ENCODE measurements at regions not wholly inside any gene's neighbourhood (a gene's known extent, or its start where the extent isn't known, plus 50 kb on each side); places are given as distances from the start of the nearest gene placed in this dataset.

DNA sequence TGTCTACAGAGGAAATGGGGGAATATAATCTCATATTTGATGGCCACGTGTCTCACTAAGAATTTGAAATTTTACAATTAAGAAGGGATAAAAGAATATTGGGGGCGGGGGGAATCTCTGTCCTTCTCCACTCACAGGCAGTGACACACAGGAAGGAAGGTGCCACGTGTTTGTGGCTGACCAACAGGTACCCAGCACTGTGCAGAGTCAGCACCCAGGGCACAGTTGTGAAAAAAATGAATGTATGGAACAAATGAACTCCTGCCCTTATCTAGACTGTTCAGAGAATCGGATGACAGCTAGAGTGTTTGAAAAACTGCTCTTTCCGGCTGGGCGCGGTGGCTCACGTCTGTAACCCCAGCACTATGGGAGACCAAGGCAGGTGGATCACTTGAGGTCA lies 317.0 kb upstream of the MYT1L start:
- no peak for ATAC-seq

DNA sequence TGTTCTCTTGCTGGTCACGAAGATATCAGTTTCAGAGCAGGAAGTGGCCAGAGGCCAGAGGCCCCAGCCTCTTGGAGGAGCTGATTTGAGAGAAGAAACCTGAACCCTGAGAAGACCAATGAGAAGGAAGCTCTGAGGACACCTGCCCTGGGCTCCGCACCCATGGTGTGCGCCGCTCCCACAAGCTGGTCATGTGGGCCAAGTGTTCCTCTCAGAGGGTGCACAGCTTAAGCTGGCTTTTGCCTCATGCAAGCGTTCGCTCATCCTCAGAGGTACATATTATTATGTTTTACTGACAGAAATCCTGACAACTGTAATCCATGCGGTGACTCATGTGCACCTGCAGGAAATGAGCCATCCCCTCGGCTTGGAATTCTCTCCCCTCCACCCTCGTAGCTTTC lies 316.1 kb upstream of the MYT1L start:
- TF ChIP-seq ZFP30 (CRISPR knock-in tag; IDR thresholded peaks at IDR 0.05) = no peak
- no peak for TF ChIP-seq ZC3H10 (CRISPR knock-in tag; IDR thresholded peaks at IDR 0.05)
- TF ChIP-seq BACH2 (CRISPR knock-in tag; IDR thresholded peaks at IDR 0.05; ENCODE audit: borderline replicate concordance) = no peak
- no peak for TF ChIP-seq TCF4 (CRISPR knock-in tag; IDR thresholded peaks at IDR 0.05; ENCODE audit: borderline replicate concordance)
- TF ChIP-seq PPARA (CRISPR knock-in tag; IDR thresholded peaks at IDR 0.05; ENCODE audit: borderline replicate concordance) = no peak
- no peak for TF ChIP-seq ZNF8 (CRISPR knock-in tag; IDR thresholded peaks at IDR 0.05)
- TF ChIP-seq, protein P1, sequence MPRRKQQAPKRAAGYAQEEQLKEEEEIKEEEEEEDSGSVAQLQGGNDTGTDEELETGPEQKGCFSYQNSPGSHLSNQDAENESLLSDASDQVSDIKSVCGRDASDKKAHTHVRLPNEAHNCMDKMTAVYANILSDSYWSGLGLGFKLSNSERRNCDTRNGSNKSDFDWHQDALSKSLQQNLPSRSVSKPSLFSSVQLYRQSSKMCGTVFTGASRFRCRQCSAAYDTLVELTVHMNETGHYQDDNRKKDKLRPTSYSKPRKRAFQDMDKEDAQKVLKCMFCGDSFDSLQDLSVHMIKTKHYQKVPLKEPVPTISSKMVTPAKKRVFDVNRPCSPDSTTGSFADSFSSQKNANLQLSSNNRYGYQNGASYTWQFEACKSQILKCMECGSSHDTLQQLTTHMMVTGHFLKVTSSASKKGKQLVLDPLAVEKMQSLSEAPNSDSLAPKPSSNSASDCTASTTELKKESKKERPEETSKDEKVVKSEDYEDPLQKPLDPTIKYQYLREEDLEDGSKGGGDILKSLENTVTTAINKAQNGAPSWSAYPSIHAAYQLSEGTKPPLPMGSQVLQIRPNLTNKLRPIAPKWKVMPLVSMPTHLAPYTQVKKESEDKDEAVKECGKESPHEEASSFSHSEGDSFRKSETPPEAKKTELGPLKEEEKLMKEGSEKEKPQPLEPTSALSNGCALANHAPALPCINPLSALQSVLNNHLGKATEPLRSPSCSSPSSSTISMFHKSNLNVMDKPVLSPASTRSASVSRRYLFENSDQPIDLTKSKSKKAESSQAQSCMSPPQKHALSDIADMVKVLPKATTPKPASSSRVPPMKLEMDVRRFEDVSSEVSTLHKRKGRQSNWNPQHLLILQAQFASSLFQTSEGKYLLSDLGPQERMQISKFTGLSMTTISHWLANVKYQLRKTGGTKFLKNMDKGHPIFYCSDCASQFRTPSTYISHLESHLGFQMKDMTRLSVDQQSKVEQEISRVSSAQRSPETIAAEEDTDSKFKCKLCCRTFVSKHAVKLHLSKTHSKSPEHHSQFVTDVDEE (CRISPR knock-in tag; IDR thresholded peaks at IDR 0.05) = no peak
- no peak for TF ChIP-seq POU6F1 (CRISPR knock-in tag; IDR thresholded peaks at IDR 0.05; ENCODE audit: borderline replicate concordance, low read depth)
- TF ChIP-seq ZFP3 (CRISPR knock-in tag; IDR thresholded peaks at IDR 0.05) = no peak
- no peak for TF ChIP-seq CSDC2 (CRISPR knock-in tag; IDR thresholded peaks at IDR 0.05)
- no peak for TF ChIP-seq GLIS3 (CRISPR knock-in tag; IDR thresholded peaks at IDR 0.05)
- ATAC-seq = no peak

More for the DNA sequence above, 317.0 kb upstream of the MYT1L start:
- TF ChIP-seq, protein P2, sequence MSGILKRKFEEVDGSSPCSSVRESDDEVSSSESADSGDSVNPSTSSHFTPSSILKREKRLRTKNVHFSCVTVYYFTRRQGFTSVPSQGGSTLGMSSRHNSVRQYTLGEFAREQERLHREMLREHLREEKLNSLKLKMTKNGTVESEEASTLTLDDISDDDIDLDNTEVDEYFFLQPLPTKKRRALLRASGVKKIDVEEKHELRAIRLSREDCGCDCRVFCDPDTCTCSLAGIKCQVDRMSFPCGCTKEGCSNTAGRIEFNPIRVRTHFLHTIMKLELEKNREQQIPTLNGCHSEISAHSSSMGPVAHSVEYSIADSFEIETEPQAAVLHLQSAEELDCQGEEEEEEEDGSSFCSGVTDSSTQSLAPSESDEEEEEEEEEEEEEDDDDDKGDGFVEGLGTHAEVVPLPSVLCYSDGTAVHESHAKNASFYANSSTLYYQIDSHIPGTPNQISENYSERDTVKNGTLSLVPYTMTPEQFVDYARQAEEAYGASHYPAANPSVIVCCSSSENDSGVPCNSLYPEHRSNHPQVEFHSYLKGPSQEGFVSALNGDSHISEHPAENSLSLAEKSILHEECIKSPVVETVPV (CRISPR knock-in tag; IDR thresholded peaks at IDR 0.05) = no peak
- TF ChIP-seq PPARA (CRISPR knock-in tag; IDR thresholded peaks at IDR 0.05; ENCODE audit: borderline replicate concordance) (no peak), RARB (CRISPR knock-in tag; IDR thresholded peaks at IDR 0.05) (no peak), GLIS3 (CRISPR knock-in tag; IDR thresholded peaks at IDR 0.05) (no peak), ZC3H10 (CRISPR knock-in tag; IDR thresholded peaks at IDR 0.05) (no peak), ESRRG (CRISPR knock-in tag; IDR thresholded peaks at IDR 0.05) (no peak), CREB5 (CRISPR knock-in tag; IDR thresholded peaks at IDR 0.05; ENCODE audit: low read depth) (no peak), ISL1 (CRISPR knock-in tag; IDR thresholded peaks at IDR 0.05) (no peak), TOX (CRISPR knock-in tag; IDR thresholded peaks at IDR 0.05; ENCODE audit: borderline replicate concordance) (no peak), ZNF70 (CRISPR knock-in tag; IDR thresholded peaks at IDR 0.05) (no peak), BACH2 (CRISPR knock-in tag; IDR thresholded peaks at IDR 0.05; ENCODE audit: borderline replicate concordance) (no peak), ARNTL (CRISPR knock-in tag; IDR thresholded peaks at IDR 0.05; ENCODE audit: borderline replicate concordance, low read depth) (no peak)
- TF ChIP-seq, protein P1 (CRISPR knock-in tag; IDR thresholded peaks at IDR 0.05) = no peak

- ATAC-seq = no peak
These were observed 315.5 kb upstream of the MYT1L start for GRCh38 chr2:2646433-2647051.

More at GRCh38 chr2:2646433-2647051, 315.5 kb upstream of the MYT1L start:
- TF ChIP-seq ZNF565 (CRISPR knock-in tag; conservative IDR thresholded peaks at IDR 0.05; ENCODE audit: low read depth) = no peak
- no peak for TF ChIP-seq TOX (CRISPR knock-in tag; IDR thresholded peaks at IDR 0.05; ENCODE audit: borderline replicate concordance)
- TF ChIP-seq CREB5 (CRISPR knock-in tag; IDR thresholded peaks at IDR 0.05; ENCODE audit: low read depth) = no peak
- TF ChIP-seq, protein P3, sequence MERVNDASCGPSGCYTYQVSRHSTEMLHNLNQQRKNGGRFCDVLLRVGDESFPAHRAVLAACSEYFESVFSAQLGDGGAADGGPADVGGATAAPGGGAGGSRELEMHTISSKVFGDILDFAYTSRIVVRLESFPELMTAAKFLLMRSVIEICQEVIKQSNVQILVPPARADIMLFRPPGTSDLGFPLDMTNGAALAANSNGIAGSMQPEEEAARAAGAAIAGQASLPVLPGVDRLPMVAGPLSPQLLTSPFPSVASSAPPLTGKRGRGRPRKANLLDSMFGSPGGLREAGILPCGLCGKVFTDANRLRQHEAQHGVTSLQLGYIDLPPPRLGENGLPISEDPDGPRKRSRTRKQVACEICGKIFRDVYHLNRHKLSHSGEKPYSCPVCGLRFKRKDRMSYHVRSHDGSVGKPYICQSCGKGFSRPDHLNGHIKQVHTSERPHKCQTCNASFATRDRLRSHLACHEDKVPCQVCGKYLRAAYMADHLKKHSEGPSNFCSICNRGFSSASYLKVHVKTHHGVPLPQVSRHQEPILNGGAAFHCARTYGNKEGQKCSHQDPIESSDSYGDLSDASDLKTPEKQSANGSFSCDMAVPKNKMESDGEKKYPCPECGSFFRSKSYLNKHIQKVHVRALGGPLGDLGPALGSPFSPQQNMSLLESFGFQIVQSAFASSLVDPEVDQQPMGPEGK (CRISPR knock-in tag; IDR thresholded peaks at IDR 0.05; ENCODE audit: borderline replicate concordance) = no peak
- TF ChIP-seq ZNF70 (CRISPR knock-in tag; IDR thresholded peaks at IDR 0.05) = no peak

Data from SK-N-SH treated with all-trans-retinoic acid at 6 μM for 48 hours (cell line).